NCI-H82 treated with DMSO at 0.1 percent for 48 hours (cell line): ENCODE measurements at regions not wholly inside any gene's neighbourhood (a gene's known extent, or its start where the extent isn't known, plus 50 kb on each side); places are given as distances from the start of the nearest gene placed in this dataset.

Experiments used
- DNase-seq: peaks from one replicate; lab custom pipeline; 2025; ENCODE audit not compliant: unreplicated experiment; lab: John Stamatoyannopoulos, UW

- DNase-seq: no peak
Observed at GRCh38 chr3:72021531-72021930, 236.6 kb upstream of the PROK2 start.

GRCh38 chr3:72018343-72018984 lies 233.5 kb upstream of the PROK2 start:
- no peak for DNase-seq

- no peak for DNase-seq
Observed at GRCh38 chr3:72017935-72018334, 233.0 kb upstream of the PROK2 start.

GRCh38 chr3:72017311-72017710 lies 232.4 kb upstream of the PROK2 start:
- no peak for DNase-seq

GRCh38 chr3:72015463-72015862 lies 230.5 kb upstream of the PROK2 start:
- DNase-seq: no peak

GRCh38 chr3:72013084-72013483 lies 228.1 kb upstream of the PROK2 start:
- no peak for DNase-seq

GRCh38 chr3:72012363-72012762 lies 227.4 kb upstream of the PROK2 start:
- DNase-seq: no peak

GRCh38 chr3:72011485-72011884 lies 226.5 kb upstream of the PROK2 start:
- no peak for DNase-seq

GRCh38 chr3:72009851-72010443 lies 225.0 kb upstream of the PROK2 start:
- DNase-seq: no peak

GRCh38 chr3:72008226-72008996 lies 223.5 kb upstream of the PROK2 start:
- DNase-seq: no peak

GRCh38 chr3:72006631-72007556 lies 221.9 kb upstream of the PROK2 start:
- DNase-seq: no peak

GRCh38 chr3:72004749-72005292 lies 219.9 kb upstream of the PROK2 start:
- DNase-seq: no peak

GRCh38 chr3:72003936-72004335 lies 219.0 kb upstream of the PROK2 start:
- DNase-seq: no peak

GRCh38 chr3:72001758-72002157 lies 216.8 kb upstream of the PROK2 start:
- no peak for DNase-seq

GRCh38 chr3:71998995-71999673 lies 214.2 kb upstream of the PROK2 start:
- DNase-seq: no peak

GRCh38 chr3:71997066-71997653 lies 212.2 kb upstream of the PROK2 start:
- DNase-seq: no peak

- DNase-seq: no peak
Observed at GRCh38 chr3:71994906-71995305, 210.0 kb upstream of the PROK2 start.

- DNase-seq: no peak
Observed at GRCh38 chr3:71994203-71994602, 209.3 kb upstream of the PROK2 start.

GRCh38 chr3:71991681-71992080 lies 206.7 kb upstream of the PROK2 start:
- no peak for DNase-seq

- no peak for DNase-seq
Observed at GRCh38 chr3:71991046-71991445, 206.1 kb upstream of the PROK2 start.
